ENCODE measurements at regions not wholly inside any gene's neighbourhood (a gene's known extent, or its start where the extent isn't known, plus 50 kb on each side); places are given as distances from the start of the nearest gene placed in this dataset.
"Not testable (repeated sequence)": the region's sequence is repeated elsewhere in the genome, so short reads cannot be mapped to it uniquely, and the experiment has no call there.

DNA sequence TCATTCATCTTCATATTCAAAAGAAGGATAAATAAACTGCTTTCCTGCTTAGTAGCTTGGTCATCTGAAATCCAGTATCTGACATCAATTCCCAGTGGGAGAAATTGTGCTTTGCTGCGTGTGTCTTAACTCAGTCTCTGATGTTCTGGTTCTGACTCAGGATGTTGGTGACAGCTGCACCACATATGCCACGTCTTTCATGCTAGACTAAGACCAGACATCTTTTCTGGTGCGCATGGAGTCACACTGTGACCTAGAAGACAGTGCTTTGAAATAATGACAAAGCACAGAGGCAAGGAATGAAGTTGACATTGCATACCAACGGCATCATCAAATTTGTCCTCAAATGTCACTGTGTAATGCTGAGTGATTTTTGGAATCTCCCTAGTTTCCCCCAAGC is 308.8 kb upstream of the PLGLB1 start:
- not testable (repeated sequence) for TF ChIP-seq EZH2 (IDR thresholded peaks at IDR 0.05; ENCODE audit: insufficient read depth, poor library complexity, severe bottlenecking); EZH2phosphoT487 (IDR thresholded peaks at IDR 0.05; ENCODE audit: insufficient read depth, low read depth)
